Fibroblast of lung (primary cell): ENCODE measurements at regions not wholly inside any gene's neighbourhood (a gene's known extent, or its start where the extent isn't known, plus 50 kb on each side); places are given as distances from the start of the nearest gene placed in this dataset.
"Not testable (repeated sequence)": the region's sequence is repeated elsewhere in the genome, so short reads cannot be mapped to it uniquely, and the experiment has no call there.

Experiments
- DNase-seq, 2 donors: peaks; one replicate each; pipeline versions ENCODE4 v3.0.0 to v3.0.0-alpha.2; 2010; ENCODE audit warnings: low read depth in 2 of 2
- H2AFZ ChIP-seq: 2 replicates; pipeline ENCODE4 v1.5.1; 2012; ENCODE audit warnings: low read length, control low read depth, inconsistent platforms
- H3K27ac ChIP-seq: 2 replicates; pipeline ENCODE4 v1.5.1; 2011; ENCODE audit warnings: low read length, control low read depth; ENCODE audit not compliant: insufficient read depth
- H3K27me3 ChIP-seq: 2 replicates; pipeline ENCODE4 v1.5.1; 2011; ENCODE audit warnings: mild to moderate bottlenecking, low read length; ENCODE audit not compliant: control insufficient read depth, insufficient read depth
- H3K36me3 ChIP-seq: 2 replicates; pipeline ENCODE4 v1.5.1; 2011; ENCODE audit warnings: low read length; ENCODE audit not compliant: control insufficient read depth, insufficient read depth
- H3K4me1 ChIP-seq: 2 replicates; pipeline ENCODE4 v1.5.1; 2011; ENCODE audit warnings: low read length; ENCODE audit not compliant: control insufficient read depth, insufficient read depth; ENCODE audit errors: extremely low read depth
- H3K4me2 ChIP-seq: 2 replicates; pipeline ENCODE4 v1.5.1; 2011; ENCODE audit warnings: low read length, control low read depth; ENCODE audit not compliant: insufficient read depth; ENCODE audit errors: extremely low read depth
- H3K4me3 ChIP-seq, 4 experiments: fragments of 200-600 bp in 1 of 4; sonication (generic) in 1 of 4; replicated peaks in 1 of 4; 2 replicates each; pipeline ENCODE4 v1.5.1; 2011 to 2016; ENCODE audit warnings: low read length in 4 of 4, low read depth in 3 of 4, mild to moderate bottlenecking in 3 of 4, control low read depth in 2 of 4, inconsistent platforms in 1 of 4, mixed read lengths in 1 of 4; ENCODE audit not compliant: insufficient read depth in 1 of 4; ENCODE audit errors: control extremely low read depth in 1 of 4
- H3K79me2 ChIP-seq: 2 replicates; pipeline ENCODE4 v1.5.1; 2012; ENCODE audit warnings: mild to moderate bottlenecking, low read length, inconsistent platforms; ENCODE audit not compliant: control insufficient read depth, insufficient read depth
- H3K9ac ChIP-seq: 2 replicates; pipeline ENCODE4 v1.5.1; 2011; ENCODE audit warnings: mild to moderate bottlenecking, low read length, control low read depth; ENCODE audit not compliant: insufficient read depth
- H3K9me3 ChIP-seq: 2 replicates; pipeline ENCODE4 v1.5.1; 2012; ENCODE audit warnings: low read depth, low read length; ENCODE audit not compliant: control insufficient read depth, insufficient read depth
- H4K20me1 ChIP-seq: 2 replicates; pipeline ENCODE4 v1.5.1; 2011; ENCODE audit warnings: low read length; ENCODE audit not compliant: control insufficient read depth, insufficient read depth; ENCODE audit errors: extremely low read depth
- EZH2 ChIP-seq: IDR thresholded peaks from 2 replicates; pipeline ENCODE4 v1.5.1; 2012; ENCODE audit warnings: low read length, control low read depth, mild to moderate bottlenecking; ENCODE audit errors: missing control alignments
- TF ChIP-seq, protein P1 (sequence below), 2 donors: IDR thresholded peaks in 1 of 2; conservative IDR thresholded peaks in 1 of 2; 1 replicate in 1 of 2; 2 replicates in 1 of 2; pipeline ENCODE4 v1.5.1; 2011 to 2012; ENCODE audit warnings: low read length in 2 of 2, control low read depth in 1 of 2, inconsistent platforms in 1 of 2, low read depth in 1 of 2, mild to moderate bottlenecking in 1 of 2

DNA sequence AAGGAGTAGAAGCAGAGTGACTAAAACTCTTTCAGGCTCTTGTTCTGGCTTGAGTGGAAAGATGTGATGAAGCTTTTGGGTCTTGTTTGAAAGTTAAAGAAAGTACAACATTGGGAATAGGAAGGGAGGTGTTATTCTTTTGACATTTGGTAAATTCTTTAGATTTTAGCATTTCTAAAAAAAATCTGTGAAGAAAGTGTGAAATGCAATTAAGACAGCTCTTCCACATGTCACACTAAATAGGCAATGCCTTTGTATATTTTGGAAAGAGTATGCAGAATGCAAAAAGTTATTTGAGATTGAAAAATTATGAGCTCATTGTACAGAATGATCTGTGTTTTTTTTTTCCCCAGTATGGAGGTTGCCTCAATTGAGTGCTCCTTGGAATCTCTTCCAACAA lies 532.2 kb upstream of the DPPA4 start:
- no peak overlapping the region for H3K4me2 ChIP-seq
- no peak overlapping the region for H3K9ac ChIP-seq
- no peaks in the 10 kb centered on the region for H3K27me3 ChIP-seq
- no peak for TF ChIP-seq EZH2
- TF ChIP-seq, protein P1, sequence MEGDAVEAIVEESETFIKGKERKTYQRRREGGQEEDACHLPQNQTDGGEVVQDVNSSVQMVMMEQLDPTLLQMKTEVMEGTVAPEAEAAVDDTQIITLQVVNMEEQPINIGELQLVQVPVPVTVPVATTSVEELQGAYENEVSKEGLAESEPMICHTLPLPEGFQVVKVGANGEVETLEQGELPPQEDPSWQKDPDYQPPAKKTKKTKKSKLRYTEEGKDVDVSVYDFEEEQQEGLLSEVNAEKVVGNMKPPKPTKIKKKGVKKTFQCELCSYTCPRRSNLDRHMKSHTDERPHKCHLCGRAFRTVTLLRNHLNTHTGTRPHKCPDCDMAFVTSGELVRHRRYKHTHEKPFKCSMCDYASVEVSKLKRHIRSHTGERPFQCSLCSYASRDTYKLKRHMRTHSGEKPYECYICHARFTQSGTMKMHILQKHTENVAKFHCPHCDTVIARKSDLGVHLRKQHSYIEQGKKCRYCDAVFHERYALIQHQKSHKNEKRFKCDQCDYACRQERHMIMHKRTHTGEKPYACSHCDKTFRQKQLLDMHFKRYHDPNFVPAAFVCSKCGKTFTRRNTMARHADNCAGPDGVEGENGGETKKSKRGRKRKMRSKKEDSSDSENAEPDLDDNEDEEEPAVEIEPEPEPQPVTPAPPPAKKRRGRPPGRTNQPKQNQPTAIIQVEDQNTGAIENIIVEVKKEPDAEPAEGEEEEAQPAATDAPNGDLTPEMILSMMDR (conservative IDR thresholded peaks at IDR 0.05 in 1 of 2, IDR thresholded peaks at IDR 0.05 in 1 of 2; ENCODE audit: low read depth in 1 of 2, low read length in 2 of 2) = no peak
- H2AFZ ChIP-seq = no peak overlapping the region
- no peaks in the 10 kb centered on the region for H3K4me1 ChIP-seq
- no peak overlapping the region for H3K4me3 ChIP-seq
- no peak overlapping the region for H3K27ac ChIP-seq
- no peaks in the 10 kb centered on the region for H3K9me3 ChIP-seq
- no peaks in the 10 kb centered on the region for H4K20me1 ChIP-seq
- DNase-seq = no peak
- H3K79me2 ChIP-seq = no peaks in the 10 kb centered on the region
- no peaks in the 10 kb centered on the region for H3K36me3 ChIP-seq

DNA sequence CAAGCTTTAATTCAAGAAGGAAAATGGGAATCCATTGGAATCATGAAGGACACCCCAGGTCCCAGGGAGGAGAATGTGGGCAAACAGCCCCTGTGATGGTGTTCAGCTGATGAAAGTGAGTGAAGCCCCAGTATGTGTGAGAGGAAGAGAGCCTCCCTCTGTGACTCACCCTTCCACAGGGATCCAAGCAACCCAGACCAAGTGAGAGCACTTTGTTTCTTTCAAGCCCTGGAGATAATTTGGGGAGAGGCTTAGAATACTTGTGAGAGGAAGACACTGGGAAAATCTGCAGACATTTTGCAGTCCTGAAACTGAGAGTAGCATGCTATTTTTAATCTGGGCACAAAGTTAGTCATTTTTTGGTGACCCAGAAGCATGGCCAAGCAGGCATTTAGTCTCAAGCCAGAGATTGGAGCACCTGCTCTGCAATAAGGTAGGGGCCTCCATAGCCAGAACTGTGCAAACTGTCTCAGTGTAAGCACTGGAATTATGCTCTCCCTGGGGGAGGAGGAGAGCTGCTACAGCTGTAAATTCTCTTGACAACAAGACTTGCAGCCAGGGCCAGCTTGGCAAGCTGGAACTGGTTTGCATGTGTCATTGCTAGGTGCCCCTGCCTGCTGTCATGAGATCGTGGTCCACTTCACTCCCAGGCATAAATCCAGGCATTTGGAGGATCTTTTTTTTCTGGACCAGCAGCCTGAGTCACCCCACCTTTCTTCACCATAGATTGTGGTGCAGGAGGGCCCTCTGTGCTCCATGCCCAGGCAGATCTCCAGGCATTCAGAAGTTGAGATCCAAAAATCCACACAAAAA lies 537.8 kb upstream of the DPPA4 start:
- TF ChIP-seq, protein P1 (conservative IDR thresholded peaks at IDR 0.05 in 1 of 2, IDR thresholded peaks at IDR 0.05 in 1 of 2; ENCODE audit: low read depth in 1 of 2, low read length in 2 of 2) = no peak
- no peak for TF ChIP-seq EZH2
- Histone ChIP-seq H3K4me1 (no peaks in the 10 kb centered on the region), H3K9me3 (no peaks in the 10 kb centered on the region), H3K4me3 (no peak overlapping the region), H4K20me1 (no peaks in the 10 kb centered on the region), H3K27me3 (no peaks in the 10 kb centered on the region), H2AFZ (no peak overlapping the region), H3K9ac (no peak overlapping the region), H3K4me2 (no peak overlapping the region), H3K36me3 (no peaks in the 10 kb centered on the region), H3K79me2 (no peaks in the 10 kb centered on the region), H3K27ac (no peak overlapping the region)
- DNase-seq = peak in 1 of 2 donors; percentile 11

DNA sequence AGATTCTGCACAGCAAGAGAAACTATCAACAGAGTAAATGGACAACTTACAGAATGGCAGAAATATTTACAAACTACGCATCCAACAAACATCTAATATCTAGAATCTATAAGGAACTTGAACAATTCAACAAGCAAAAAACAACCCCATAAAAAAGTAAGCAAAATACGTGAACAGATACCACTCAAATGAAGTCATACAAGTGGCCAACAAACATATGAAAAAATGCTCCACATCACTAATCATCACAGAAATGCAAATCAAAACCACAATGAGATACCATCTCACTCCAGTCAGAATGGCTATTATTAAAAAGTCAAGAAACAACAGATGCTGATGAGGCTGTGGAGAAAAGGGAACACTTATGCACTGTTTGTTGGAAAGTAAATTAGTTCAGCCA lies 540.3 kb upstream of the DPPA4 start:
- H3K27me3 ChIP-seq, H3K79me2 ChIP-seq, H3K4me3 ChIP-seq, H3K4me2 ChIP-seq, H3K9me3 ChIP-seq, H3K36me3 ChIP-seq, H2AFZ ChIP-seq, H4K20me1 ChIP-seq, H3K9ac ChIP-seq, H3K4me1 ChIP-seq, H3K27ac ChIP-seq: not testable (repeated sequence)
- DNase-seq = peak in 1 of 2 donors; percentile 51
